Tibial nerve (tissue), 4 donors: ENCODE measurements at regions not wholly inside any gene's neighbourhood (a gene's known extent, or its start where the extent isn't known, plus 50 kb on each side); places are given as distances from the start of the nearest gene placed in this dataset.

Experiments used
- DNase-seq, 2 donors: peaks; one replicate each; pipeline ENCODE4 v3.0.0-alpha.2; 2019; ENCODE audit warnings: low spot score in 2 of 2
- H3K27ac ChIP-seq, 4 donors: fragments of 200-600 bp; sonication (generic) in 3 of 4; one replicate each; pipeline ENCODE4 v1.5.1; 2017 to 2019; ENCODE audit warnings: mild to moderate bottlenecking in 1 of 4
- H3K27me3 ChIP-seq, 2 donors: fragments of 200-600 bp; sonication (generic) in 1 of 2; one replicate each; pipeline versions ENCODE4 v1.5.1 to v1.6.0; 2017 to 2019
- H3K36me3 ChIP-seq, 3 donors: fragments of 200-600 bp; sonication (generic); one replicate each; pipeline ENCODE4 v1.5.1; 2018 to 2019
- H3K4me1 ChIP-seq, 4 donors: fragments of 200-600 bp; sonication (generic) in 3 of 4; one replicate each; pipeline ENCODE4 v1.5.1; 2017 to 2019
- H3K4me3 ChIP-seq, 4 donors: fragments of 200-600 bp; sonication (generic) in 3 of 4; one replicate each; pipeline ENCODE4 v1.5.1; 2017 to 2019; ENCODE audit warnings: mild to moderate bottlenecking in 1 of 4, moderate library complexity in 1 of 4
- H3K9me3 ChIP-seq, 4 donors: fragments of 200-600 bp; sonication (generic) in 3 of 4; one replicate each; pipeline ENCODE4 v1.5.1; 2017 to 2019
- CTCF ChIP-seq, 5 experiments: fragments of 200-600 bp in 3 of 5; fragments of 450-650 bp in 2 of 5; sonication (generic) in 3 of 5; IDR thresholded peaks; one replicate each; pipeline ENCODE4 v1.5.1; 2016 to 2019; ENCODE audit warnings: antibody characterized with exemption in 5 of 5, mild to moderate bottlenecking in 3 of 5, moderate library complexity in 2 of 5
- EP300 ChIP-seq, 2 donors: sonication (generic); formaldehyde crosslinking; IDR thresholded peaks; one replicate each; pipeline ENCODE4 v1.6.1; 2017; ENCODE audit warnings: antibody characterized with exemption in 2 of 2, mild to moderate bottlenecking in 1 of 2
- POLR2A ChIP-seq, 2 donors: fragments of 450-650 bp; IDR thresholded peaks; one replicate each; pipeline ENCODE4 v1.6.1; 2017; ENCODE audit warnings: antibody characterized with exemption in 2 of 2, mild to moderate bottlenecking in 2 of 2, moderate library complexity in 2 of 2
- WGBS, 2 donors: methylation state at CpG; one replicate each; pipeline ENCODE4 v1.1.5; 2018; 5-methylcytosine and 5-hydroxymethylcytosine counted together

DNA sequence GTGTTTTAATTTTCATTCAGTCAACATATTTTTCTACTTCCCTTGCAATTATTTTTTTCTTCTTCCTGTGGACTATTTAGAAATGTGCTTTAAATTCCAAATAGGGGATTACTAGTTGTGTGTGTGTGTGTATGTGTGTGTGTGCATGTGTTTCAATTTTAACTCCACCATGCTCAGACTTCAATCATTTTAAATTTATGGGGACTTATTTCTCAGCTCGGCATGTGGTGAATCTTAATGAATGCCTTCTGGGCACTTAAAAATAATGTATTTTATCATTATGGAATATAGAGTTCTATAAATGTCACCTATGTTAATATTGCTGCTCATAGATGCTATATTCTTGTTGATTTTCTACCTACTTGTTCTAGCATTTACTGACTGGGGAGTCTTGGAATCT is 465.6 kb upstream of the PRKX start:
- DNase-seq = no peak
- H3K27me3 ChIP-seq = peaks cover 0 to 2% of the 10 kb centered on the region in 2 donors

DNA sequence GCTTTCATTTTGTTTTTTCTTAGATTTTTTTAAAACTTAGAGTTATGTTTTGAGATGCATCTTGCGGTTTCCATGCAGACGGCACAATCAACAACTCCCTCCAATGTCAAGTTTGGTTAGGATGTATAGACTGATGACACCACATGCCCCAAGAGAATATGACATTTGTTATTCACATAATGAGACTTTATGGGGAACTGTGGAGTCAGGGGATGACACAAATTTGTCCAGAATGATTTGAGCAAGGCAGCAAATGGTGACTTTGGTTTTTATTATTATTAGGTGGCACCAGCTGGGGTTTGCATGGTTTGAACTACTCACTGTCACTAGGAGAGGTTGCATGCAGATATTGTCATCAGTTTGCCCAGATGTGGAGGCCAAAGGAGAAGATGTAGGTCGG is 461.8 kb upstream of the PRKX start:
- Histone ChIP-seq H3K27me3 (peaks cover 0 to 2% of the 10 kb centered on the region in 2 donors), H3K4me3 (no peak overlapping the region), H3K4me1 (no peaks in the 10 kb centered on the region), H3K36me3 (no peaks in the 10 kb centered on the region), H3K27ac (no peak overlapping the region), H3K9me3 (no peaks in the 10 kb centered on the region)
- TF ChIP-seq CTCF (IDR thresholded peaks at IDR 0.05) (no peak), EP300 (IDR thresholded peaks at IDR 0.05) (no peak), POLR2A (IDR thresholded peaks at IDR 0.05) (no peak)
- DNase-seq = no peak
- WGBS, 2 donors = 75 to 78% methylated on average over 3 of the region's 3 CpGs

More for the DNA sequence above, 465.6 kb upstream of the PRKX start:
- Histone ChIP-seq H3K36me3 (no peaks in the 10 kb centered on the region), H3K9me3 (no peaks in the 10 kb centered on the region), H3K4me3 (no peak overlapping the region), H3K27ac (no peak overlapping the region), H3K4me1 (no peaks in the 10 kb centered on the region)
- no peak for TF ChIP-seq EP300 (IDR thresholded peaks at IDR 0.05)
- no peak for TF ChIP-seq CTCF (IDR thresholded peaks at IDR 0.05)
- no peak for TF ChIP-seq POLR2A (IDR thresholded peaks at IDR 0.05)
- WGBS, 2 donors = 27 to 33% methylated on average over 1 of the region's 1 CpG

GRCh38 chrX:4173743-4174142 is 460.3 kb upstream of the PRKX start:
- no peaks in the 10 kb centered on the region for H3K36me3 ChIP-seq
- H3K4me1 ChIP-seq = no peaks in the 10 kb centered on the region
- H3K27ac ChIP-seq = no peak overlapping the region
- peaks cover 0 to 2% of the 10 kb centered on the region in 2 donors for H3K27me3 ChIP-seq
- H3K4me3 ChIP-seq = no peak overlapping the region
- 79 to 80% methylated on average over 2 of the region's 2 CpGs for WGBS, 2 donors
- no peak for DNase-seq
- TF ChIP-seq CTCF (IDR thresholded peaks at IDR 0.05) (no peak), EP300 (IDR thresholded peaks at IDR 0.05) (no peak), POLR2A (IDR thresholded peaks at IDR 0.05) (no peak)
- no peaks in the 10 kb centered on the region for H3K9me3 ChIP-seq

DNA sequence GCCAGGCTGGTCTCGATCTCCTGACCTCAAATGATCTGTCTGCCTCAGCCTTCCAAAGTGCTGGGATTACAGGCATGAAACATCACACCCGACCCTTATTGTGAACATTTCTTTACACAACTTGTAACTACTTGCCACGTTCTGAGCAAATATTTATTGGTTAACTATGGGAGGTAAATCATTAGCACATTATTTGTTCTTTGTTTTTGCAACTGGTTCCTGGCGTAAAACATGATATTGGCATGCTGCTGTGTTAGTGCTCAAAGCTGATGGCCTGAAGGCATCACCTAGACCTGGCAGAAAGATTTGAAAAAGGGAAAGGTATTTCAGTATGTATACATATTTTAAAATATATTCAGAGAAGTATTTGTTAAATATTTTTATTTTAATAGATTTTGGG is 438.3 kb upstream of the PRKX start:
- 64 to 72% methylated on average over 4 of the region's 4 CpGs for WGBS, 2 donors
- H3K36me3 ChIP-seq = no peaks in the 10 kb centered on the region
- H3K4me1 ChIP-seq = no peaks in the 10 kb centered on the region
- TF ChIP-seq EP300 (IDR thresholded peaks at IDR 0.05) = no peak
- H3K27ac ChIP-seq = no peak overlapping the region
- H3K27me3 ChIP-seq = no peaks in the 10 kb centered on the region
- no peak for DNase-seq
- H3K9me3 ChIP-seq = peaks cover 0 to 2% (median 0%) of the 10 kb centered on the region in 4 donors
- no peak overlapping the region for H3K4me3 ChIP-seq

DNA sequence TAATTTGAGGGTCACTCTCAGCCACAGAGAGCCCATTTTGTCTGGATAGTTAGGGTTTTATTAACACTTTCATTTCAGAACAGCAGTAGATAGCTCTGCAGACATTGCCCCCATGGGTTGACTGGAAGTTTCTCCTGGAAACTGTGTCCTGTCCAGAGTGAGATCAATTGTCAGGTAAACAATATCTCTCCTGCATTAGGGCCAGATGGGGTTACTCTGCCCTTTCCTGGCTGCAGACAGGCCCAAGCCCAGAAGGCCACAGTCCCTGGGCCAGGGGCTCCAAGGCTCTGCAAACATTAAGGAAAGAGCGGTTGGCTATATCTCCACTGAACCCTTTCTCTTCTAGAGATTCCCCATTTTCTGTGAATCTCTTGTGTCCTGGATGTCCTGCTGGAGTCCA is 436.8 kb upstream of the PRKX start:
- no peak for DNase-seq

More for the DNA sequence above, 436.8 kb upstream of the PRKX start:
- no peak overlapping the region for H3K27ac ChIP-seq
- peaks cover 0 to 2% (median 0%) of the 10 kb centered on the region in 4 donors for H3K9me3 ChIP-seq
- WGBS, 2 donors = 94 to 100% methylated on average over 1 of the region's 1 CpG
- H3K4me1 ChIP-seq = no peaks in the 10 kb centered on the region
- no peaks in the 10 kb centered on the region for H3K27me3 ChIP-seq
- TF ChIP-seq POLR2A (IDR thresholded peaks at IDR 0.05) = no peak
- no peak for TF ChIP-seq EP300 (IDR thresholded peaks at IDR 0.05)
- TF ChIP-seq CTCF (IDR thresholded peaks at IDR 0.05) = no peak
- H3K36me3 ChIP-seq = no peaks in the 10 kb centered on the region
- no peak overlapping the region for H3K4me3 ChIP-seq
